Urothelium cell line (cell line): ENCODE measurements at regions not wholly inside any gene's neighbourhood (a gene's known extent, or its start where the extent isn't known, plus 50 kb on each side); places are given as distances from the start of the nearest gene placed in this dataset.

Source experiments
- DNase-seq: peaks from one replicate; pipeline ENCODE4 v3.0.0; 2011; ENCODE audit warnings: low spot score, mixed read lengths
- FAIRE-seq: peaks from 2 replicates; lab custom pipeline; 2011; peaks lifted over from hg19 to GRCh38; lab: Jason Lieb, UNC

- FAIRE-seq (no peak), DNase-seq (no peak)
Measured at GRCh38 chr4:149927514-149927913, 111.9 kb upstream of the IQCM start.

GRCh38 chr4:149928507-149928906, 112.9 kb upstream of the IQCM start:
- no peak for FAIRE-seq
- DNase-seq = no peak

GRCh38 chr4:149931431-149931830, 115.8 kb upstream of the IQCM start:
- DNase-seq (no peak), FAIRE-seq (no peak)

GRCh38 chr4:149932188-149932587, 116.5 kb upstream of the IQCM start:
- FAIRE-seq = no peak
- DNase-seq = no peak

GRCh38 chr4:149933120-149933519, 117.5 kb upstream of the IQCM start:
- DNase-seq (no peak), FAIRE-seq (no peak)

- DNase-seq = peak; percentile 18
- FAIRE-seq = no peak
Measured at GRCh38 chr4:149933883-149934282, 118.2 kb upstream of the IQCM start.

- FAIRE-seq (no peak), DNase-seq (no peak)
Measured at GRCh38 chr4:149949381-149949780, 128.9 kb upstream of the DCLK2 start.

GRCh38 chr4:149951152-149951900, 126.9 kb upstream of the DCLK2 start:
- no peak for DNase-seq
- no peak for FAIRE-seq

- FAIRE-seq (no peak), DNase-seq (no peak)
Measured at GRCh38 chr4:149952101-149952500, 126.1 kb upstream of the DCLK2 start.

- no peak for FAIRE-seq
- no peak for DNase-seq
Measured at GRCh38 chr4:149952716-149953115, 125.5 kb upstream of the DCLK2 start.

- no peak for DNase-seq
- no peak for FAIRE-seq
Measured at GRCh38 chr4:149955780-149956390, 122.4 kb upstream of the DCLK2 start.

- DNase-seq (no peak), FAIRE-seq (no peak)
Measured at GRCh38 chr4:149956678-149957077, 121.6 kb upstream of the DCLK2 start.

GRCh38 chr4:149961876-149962597, 116.2 kb upstream of the DCLK2 start:
- DNase-seq = no peak

GRCh38 chr4:149964001-149964796, 114.0 kb upstream of the DCLK2 start:
- DNase-seq (no peak), FAIRE-seq (no peak)

More at GRCh38 chr4:149961876-149962597, 116.2 kb upstream of the DCLK2 start:
- no peak for FAIRE-seq

GRCh38 chr4:149965206-149965605, 113.0 kb upstream of the DCLK2 start:
- DNase-seq (no peak), FAIRE-seq (no peak)

GRCh38 chr4:149972407-149972806, 105.8 kb upstream of the DCLK2 start:
- DNase-seq (no peak), FAIRE-seq (no peak)

GRCh38 chr4:149973181-149973580, 105.1 kb upstream of the DCLK2 start:
- no peak for FAIRE-seq
- DNase-seq = no peak

GRCh38 chr4:149975172-149975571, 103.1 kb upstream of the DCLK2 start:
- FAIRE-seq (no peak), DNase-seq (no peak)

- DNase-seq (no peak), FAIRE-seq (no peak)
Measured at GRCh38 chr4:149980121-149980682, 98.0 kb upstream of the DCLK2 start.

GRCh38 chr4:149980941-149981340, 97.3 kb upstream of the DCLK2 start:
- DNase-seq = peak; percentile 54
- peak; percentile 63 for FAIRE-seq

GRCh38 chr4:149983401-149983800, 94.8 kb upstream of the DCLK2 start:
- DNase-seq = no peak
- no peak for FAIRE-seq
